Uterus (tissue), 2 donors: ENCODE measurements at regions not wholly inside any gene's neighbourhood (a gene's known extent, or its start where the extent isn't known, plus 50 kb on each side); places are given as distances from the start of the nearest gene placed in this dataset.
"Not testable (repeated sequence)": the region's sequence is repeated elsewhere in the genome, so short reads cannot be mapped to it uniquely, and the experiment has no call there.

ENCODE experiments used
- POLR2A ChIP-seq, 2 donors: fragments of 450-650 bp; IDR thresholded peaks; one replicate each; pipeline ENCODE4 v1.6.1; 2016; ENCODE audit warnings: antibody characterized with exemption in 2 of 2, mild to moderate bottlenecking in 1 of 2, moderate library complexity in 1 of 2
- TF ChIP-seq, protein P1 (sequence below), 4 experiments: fragments of 200-600 bp in 2 of 4; fragments of 450-650 bp in 2 of 4; sonication (generic) in 2 of 4; IDR thresholded peaks; one replicate each; pipeline ENCODE4 v1.5.1; 2016 to 2019; ENCODE audit warnings: antibody characterized with exemption in 4 of 4, mild to moderate bottlenecking in 2 of 4, moderate library complexity in 1 of 4

DNA sequence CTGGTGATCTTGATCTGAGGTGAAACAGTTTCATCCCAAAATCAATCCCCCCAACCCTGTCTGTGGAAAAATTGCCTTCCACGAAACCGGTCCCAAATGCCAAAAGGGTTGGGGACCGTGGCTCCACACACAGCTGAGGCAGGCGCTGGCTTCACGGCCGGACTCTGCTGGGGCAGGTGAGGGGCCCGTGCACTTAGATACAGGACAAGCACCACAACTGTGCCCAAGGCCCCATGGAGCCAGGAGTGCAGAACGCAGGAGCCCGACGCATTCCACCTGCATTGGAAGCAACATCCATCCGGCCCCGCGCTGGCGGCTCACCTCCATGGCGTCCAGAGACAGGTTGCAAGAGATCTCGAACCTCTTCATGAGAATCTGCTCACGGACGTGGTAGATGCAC is 5384.4 kb upstream of the TPTE start:
- TF ChIP-seq, protein P1, sequence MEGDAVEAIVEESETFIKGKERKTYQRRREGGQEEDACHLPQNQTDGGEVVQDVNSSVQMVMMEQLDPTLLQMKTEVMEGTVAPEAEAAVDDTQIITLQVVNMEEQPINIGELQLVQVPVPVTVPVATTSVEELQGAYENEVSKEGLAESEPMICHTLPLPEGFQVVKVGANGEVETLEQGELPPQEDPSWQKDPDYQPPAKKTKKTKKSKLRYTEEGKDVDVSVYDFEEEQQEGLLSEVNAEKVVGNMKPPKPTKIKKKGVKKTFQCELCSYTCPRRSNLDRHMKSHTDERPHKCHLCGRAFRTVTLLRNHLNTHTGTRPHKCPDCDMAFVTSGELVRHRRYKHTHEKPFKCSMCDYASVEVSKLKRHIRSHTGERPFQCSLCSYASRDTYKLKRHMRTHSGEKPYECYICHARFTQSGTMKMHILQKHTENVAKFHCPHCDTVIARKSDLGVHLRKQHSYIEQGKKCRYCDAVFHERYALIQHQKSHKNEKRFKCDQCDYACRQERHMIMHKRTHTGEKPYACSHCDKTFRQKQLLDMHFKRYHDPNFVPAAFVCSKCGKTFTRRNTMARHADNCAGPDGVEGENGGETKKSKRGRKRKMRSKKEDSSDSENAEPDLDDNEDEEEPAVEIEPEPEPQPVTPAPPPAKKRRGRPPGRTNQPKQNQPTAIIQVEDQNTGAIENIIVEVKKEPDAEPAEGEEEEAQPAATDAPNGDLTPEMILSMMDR (IDR thresholded peaks at IDR 0.05): not testable (repeated sequence)
- TF ChIP-seq POLR2A (IDR thresholded peaks at IDR 0.05): not testable (repeated sequence)
